IPS-18a (cell line): ENCODE measurements at regions not wholly inside any gene's neighbourhood (a gene's known extent, or its start where the extent isn't known, plus 50 kb on each side); places are given as distances from the start of the nearest gene placed in this dataset.
"Not testable (repeated sequence)": the region's sequence is repeated elsewhere in the genome, so short reads cannot be mapped to it uniquely, and the experiment has no call there.

Experiments
- H3K27ac ChIP-seq: one replicate; pipeline ENCODE4 v1.5.1; 2013; ENCODE audit warnings: low read length
- H3K27me3 ChIP-seq: one replicate; pipeline ENCODE4 v1.6.1; 2013; ENCODE audit warnings: mild to moderate bottlenecking, low read length; ENCODE audit not compliant: control insufficient read depth, insufficient read depth
- H3K36me3 ChIP-seq: one replicate; pipeline ENCODE4 v1.6.1; 2013; ENCODE audit warnings: low read depth, low read length; ENCODE audit not compliant: control insufficient read depth
- H3K4me1 ChIP-seq: one replicate; pipeline ENCODE4 v1.6.1; 2013; ENCODE audit warnings: low read depth, low read length; ENCODE audit not compliant: control insufficient read depth
- H3K4me3 ChIP-seq: one replicate; pipeline ENCODE4 v1.5.1; 2013; ENCODE audit warnings: low read length
- H3K9ac ChIP-seq: one replicate; pipeline ENCODE4 v1.6.1; 2013; ENCODE audit warnings: mild to moderate bottlenecking, low read length, moderate library complexity
- H3K9me3 ChIP-seq: one replicate; pipeline ENCODE4 v1.6.1; 2013; ENCODE audit warnings: low read depth, low read length; ENCODE audit not compliant: control insufficient read depth

DNA sequence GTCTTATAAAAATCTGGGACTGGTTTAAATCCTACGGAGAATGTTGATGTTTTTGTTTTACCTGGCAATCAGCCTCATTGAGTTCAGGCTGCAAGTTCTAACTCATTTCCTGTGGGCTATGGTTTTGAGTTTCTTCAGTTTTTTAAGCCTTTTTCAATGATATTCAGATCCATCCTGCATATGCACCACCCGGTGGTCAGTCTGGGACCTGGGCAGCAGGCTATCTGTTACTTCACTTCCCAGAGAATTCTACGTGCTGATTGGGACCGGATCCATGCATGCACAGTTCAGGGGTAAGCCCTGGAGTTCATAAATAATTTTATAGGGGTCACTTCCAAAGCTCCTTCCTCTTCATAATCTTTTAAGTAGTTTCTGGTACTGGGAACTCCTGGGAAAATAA is 339.2 kb upstream of the HNRNPA3 start:
- H3K27me3 ChIP-seq = no peaks in the 10 kb centered on the region
- H3K9ac ChIP-seq = no peak overlapping the region
- no peak overlapping the region for H3K27ac ChIP-seq
- no peak overlapping the region for H3K4me3 ChIP-seq
- H3K36me3 ChIP-seq = no peaks in the 10 kb centered on the region
- no peaks in the 10 kb centered on the region for H3K4me1 ChIP-seq
- H3K9me3 ChIP-seq = peaks cover 11% of the 10 kb centered on the region

DNA sequence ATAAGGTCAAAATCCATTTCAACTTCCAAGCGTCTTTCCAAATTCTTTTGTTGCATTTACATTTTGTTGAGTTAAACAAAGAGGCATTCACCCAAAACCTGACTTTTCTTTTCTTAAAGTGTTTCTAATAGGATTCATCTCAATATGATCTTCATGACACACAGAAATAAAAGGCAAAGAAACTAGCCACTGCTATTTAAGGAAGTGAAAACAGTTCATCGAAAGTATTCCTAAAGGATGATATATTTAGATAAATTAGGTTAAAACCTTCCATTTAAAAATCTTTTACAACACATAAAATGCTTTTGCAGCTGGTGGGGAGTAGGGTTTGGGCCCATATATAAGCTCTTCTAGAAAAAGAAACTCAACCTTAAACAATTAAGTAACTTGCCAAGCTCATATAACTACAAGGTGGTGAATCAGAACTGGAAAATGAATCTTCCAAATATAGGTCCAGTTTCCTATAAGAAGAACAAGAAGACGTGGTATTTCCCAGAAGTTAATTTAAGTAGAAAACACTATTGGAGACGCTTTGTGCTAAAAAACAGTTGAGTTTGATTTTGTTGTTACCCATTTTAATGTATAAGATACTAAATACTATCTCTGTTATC is 336.0 kb upstream of the HNRNPA3 start:
- Histone ChIP-seq H3K9me3 (peaks cover under 1% of the 10 kb centered on the region), H3K9ac (no peak overlapping the region), H3K36me3 (no peaks in the 10 kb centered on the region), H3K27me3 (no peaks in the 10 kb centered on the region), H3K4me3 (no peak overlapping the region), H3K27ac (no peak overlapping the region), H3K4me1 (no peaks in the 10 kb centered on the region)

DNA sequence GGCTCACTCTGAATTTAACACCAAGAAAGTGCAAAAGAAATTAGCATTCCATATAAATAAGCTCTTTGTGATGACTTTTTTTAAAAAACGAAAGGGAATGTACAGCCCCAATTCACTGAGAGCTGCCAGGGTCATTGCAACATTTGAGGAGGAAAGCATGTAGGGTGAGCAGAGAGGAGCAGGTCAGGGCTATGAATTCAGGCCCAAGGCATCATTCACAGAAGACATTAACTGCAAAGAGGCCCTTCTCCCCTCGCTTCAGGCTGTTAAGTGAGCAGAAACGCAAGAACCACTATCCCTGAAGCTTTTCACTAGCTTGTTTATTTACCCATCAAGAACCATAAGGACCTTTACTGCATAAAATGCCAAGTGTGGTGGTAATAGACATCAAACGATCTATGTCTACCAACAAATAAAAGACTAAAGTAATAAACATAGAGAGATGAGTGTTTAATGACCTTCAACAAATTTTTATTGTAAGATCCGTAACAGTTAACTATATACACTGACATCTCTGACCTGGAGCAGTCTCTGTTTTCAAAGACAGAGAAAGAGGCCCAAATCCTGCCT is 333.1 kb upstream of the HNRNPA3 start:
- H3K4me3 ChIP-seq = no peak overlapping the region
- no peaks in the 10 kb centered on the region for H3K4me1 ChIP-seq
- no peaks in the 10 kb centered on the region for H3K27me3 ChIP-seq
- no peak overlapping the region for H3K27ac ChIP-seq
- H3K9me3 ChIP-seq = no peaks in the 10 kb centered on the region
- no peaks in the 10 kb centered on the region for H3K36me3 ChIP-seq
- H3K9ac ChIP-seq = no peak overlapping the region

DNA sequence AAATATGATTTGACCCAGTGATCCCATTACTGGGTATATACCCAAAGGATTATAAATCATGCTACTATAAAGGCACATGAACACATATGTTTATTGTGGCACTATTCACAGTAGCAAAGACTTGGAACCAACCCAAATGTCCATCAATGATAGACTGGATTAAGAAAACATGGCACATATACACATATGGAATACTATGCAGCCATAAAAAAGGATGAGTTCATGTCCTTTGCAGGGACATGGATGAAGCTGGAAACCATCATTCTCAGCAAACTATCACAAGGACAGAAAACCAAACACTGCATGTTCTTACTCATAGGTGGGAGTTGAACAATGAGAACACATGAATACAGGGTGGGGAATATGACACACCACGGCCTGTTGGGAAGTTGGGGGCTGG is 330.5 kb upstream of the HNRNPA3 start:
- not testable (repeated sequence) for H3K9me3 ChIP-seq, H3K4me1 ChIP-seq, H3K36me3 ChIP-seq, H3K4me3 ChIP-seq, H3K27me3 ChIP-seq, H3K9ac ChIP-seq, H3K27ac ChIP-seq

DNA sequence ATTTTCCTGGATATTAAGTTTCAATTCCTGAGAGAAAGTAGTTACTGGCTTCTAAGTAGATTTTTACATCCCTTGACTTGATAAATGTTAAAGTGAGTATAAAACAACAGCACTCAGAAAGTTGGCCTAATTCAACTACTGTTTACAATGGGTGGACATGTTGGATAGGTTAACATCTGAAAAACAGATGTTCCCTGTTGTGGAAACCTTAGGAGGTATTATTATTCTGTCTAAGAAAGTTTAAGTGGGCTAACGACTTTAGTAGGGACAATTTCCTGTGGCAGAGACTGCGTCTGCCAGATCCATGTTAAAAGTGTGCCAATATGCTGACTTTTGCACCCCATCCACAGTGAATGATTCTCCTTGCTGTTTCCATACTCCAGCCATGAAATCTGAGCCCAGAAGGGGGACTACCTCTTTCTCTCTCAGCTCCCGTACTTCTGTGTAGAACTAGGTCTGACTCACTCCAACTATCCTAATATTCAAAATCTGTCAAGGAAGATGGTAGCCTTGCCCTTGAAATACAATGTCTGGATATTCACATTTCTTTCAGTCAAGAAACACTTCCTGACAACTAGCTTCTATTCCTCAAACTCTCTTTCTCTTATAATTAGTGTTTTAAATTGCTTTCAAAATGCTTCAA is 327.5 kb upstream of the HNRNPA3 start:
- H3K4me1 ChIP-seq = no peaks in the 10 kb centered on the region
- H3K27me3 ChIP-seq = no peaks in the 10 kb centered on the region
- H3K9ac ChIP-seq = no peak overlapping the region
- H3K4me3 ChIP-seq = no peak overlapping the region
- no peaks in the 10 kb centered on the region for H3K36me3 ChIP-seq
- H3K27ac ChIP-seq = no peak overlapping the region
- no peaks in the 10 kb centered on the region for H3K9me3 ChIP-seq

DNA sequence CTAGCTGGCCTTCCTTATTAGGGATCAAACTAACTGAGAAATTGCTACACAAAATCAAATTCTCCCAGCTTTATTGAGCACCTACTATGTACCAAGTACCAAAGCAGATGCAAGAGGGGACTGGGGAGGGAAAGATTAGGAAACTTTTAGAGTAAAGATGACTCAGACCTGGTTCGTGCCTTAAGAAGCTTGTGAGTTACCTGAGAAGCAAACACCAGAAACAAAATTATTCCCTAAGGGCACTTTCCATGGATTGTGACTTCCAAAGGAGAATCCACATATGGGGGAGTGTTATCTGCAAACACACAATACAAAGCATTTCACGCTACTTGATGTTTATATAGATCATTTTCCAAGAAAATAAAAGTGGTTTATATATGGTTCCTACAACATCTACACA is 326.9 kb upstream of the HNRNPA3 start:
- H3K4me3 ChIP-seq = no peak overlapping the region
- no peaks in the 10 kb centered on the region for H3K4me1 ChIP-seq
- H3K9me3 ChIP-seq = no peaks in the 10 kb centered on the region

DNA sequence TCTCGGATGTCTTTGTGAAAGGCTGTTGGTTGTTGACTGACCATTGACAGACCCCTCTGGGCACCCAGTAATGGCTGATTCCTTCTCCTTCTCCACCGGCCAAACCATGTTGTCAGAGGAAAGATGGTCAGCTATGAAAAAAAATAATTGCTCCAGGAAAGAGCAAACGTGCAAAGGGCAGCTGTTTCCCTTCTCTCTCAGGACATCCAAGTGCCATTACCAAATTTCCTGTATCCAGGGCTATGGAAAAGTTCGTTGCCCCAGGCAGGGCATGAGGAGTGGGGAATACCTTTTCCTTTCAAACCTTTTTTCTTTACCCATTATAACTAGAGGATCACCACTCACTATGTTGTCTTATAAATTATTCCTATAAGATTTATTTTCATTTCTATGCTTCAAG is 321.5 kb upstream of the HNRNPA3 start:
- no peaks in the 10 kb centered on the region for H3K27me3 ChIP-seq
- H3K36me3 ChIP-seq = no peaks in the 10 kb centered on the region
- H3K9ac ChIP-seq = no peak overlapping the region
- no peak overlapping the region for H3K27ac ChIP-seq
- H3K9me3 ChIP-seq = no peaks in the 10 kb centered on the region
- no peak overlapping the region for H3K4me3 ChIP-seq
- H3K4me1 ChIP-seq = no peaks in the 10 kb centered on the region

More for the DNA sequence above, 326.9 kb upstream of the HNRNPA3 start:
- Histone ChIP-seq H3K27ac (no peak overlapping the region), H3K27me3 (no peaks in the 10 kb centered on the region), H3K9ac (no peak overlapping the region), H3K36me3 (no peaks in the 10 kb centered on the region)

DNA sequence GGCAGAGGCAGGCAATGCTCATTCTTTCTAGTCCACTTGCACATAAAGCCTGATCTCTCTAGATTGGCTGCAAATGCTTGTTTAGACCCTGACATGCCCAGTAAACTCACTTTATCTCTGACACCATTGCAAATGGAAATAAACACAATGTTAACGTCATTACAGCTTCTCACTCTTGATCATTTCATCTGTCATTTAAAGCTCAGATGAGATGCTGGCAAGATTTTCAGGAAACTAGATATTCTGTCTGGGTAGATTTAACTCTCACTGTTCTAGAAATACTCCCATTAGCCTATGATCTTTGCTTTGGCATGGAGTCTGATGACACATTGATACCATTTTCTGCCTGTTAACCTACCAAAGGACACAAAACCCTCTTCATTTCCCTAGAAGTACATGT is 320.7 kb upstream of the HNRNPA3 start:
- no peaks in the 10 kb centered on the region for H3K27me3 ChIP-seq
- no peaks in the 10 kb centered on the region for H3K9me3 ChIP-seq
- H3K4me3 ChIP-seq = no peak overlapping the region
- no peak overlapping the region for H3K27ac ChIP-seq
- H3K36me3 ChIP-seq = no peaks in the 10 kb centered on the region
- no peak overlapping the region for H3K9ac ChIP-seq
- H3K4me1 ChIP-seq = no peaks in the 10 kb centered on the region

DNA sequence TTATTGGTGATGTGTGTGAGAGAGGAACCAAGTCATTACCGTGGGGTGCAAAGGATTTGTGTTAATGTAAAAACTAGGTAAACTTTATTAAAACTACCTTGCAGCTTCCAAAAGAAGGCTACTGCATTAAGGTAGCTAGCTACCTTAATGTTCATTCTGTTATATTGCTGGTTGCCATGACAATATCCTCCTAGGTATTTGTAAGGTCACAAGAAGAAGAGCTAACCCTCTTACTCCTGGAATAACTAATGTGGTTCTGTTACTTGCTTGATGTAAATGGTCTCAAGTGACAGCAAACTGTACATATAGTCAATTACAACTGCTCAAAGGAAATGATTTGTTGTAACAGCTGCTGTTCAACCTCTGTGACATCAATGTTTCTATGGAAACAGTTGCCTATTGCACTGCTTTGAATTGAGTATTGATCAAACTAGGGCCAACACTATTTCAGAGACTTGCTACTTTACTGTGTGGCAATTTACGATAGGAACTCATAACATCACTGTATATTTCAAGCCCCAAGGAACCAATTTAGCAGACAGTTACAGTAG is 319.8 kb upstream of the HNRNPA3 start:
- no peaks in the 10 kb centered on the region for H3K4me1 ChIP-seq
- no peak overlapping the region for H3K27ac ChIP-seq
- H3K9ac ChIP-seq = no peak overlapping the region
- H3K4me3 ChIP-seq = no peak overlapping the region
- H3K27me3 ChIP-seq = no peaks in the 10 kb centered on the region
- no peaks in the 10 kb centered on the region for H3K9me3 ChIP-seq
- no peaks in the 10 kb centered on the region for H3K36me3 ChIP-seq

DNA sequence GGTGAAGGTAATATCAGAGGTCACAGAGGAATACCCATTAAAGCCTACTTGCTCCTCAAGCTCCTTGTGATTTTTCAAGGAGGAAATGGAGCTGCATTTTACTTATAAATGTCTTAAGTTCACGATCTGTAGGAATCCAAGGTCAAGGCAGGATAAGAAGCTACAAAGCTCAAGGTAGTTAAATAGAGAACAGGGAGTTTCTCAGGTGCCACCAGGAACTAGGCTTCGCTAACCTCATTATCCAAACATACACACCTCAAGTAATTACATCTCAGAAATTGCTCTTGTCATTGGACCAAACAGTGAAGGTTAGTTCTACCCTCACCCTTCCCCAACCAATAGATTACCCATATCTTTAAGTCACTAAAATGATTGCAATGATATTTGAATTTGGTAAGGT is 317.4 kb upstream of the HNRNPA3 start:
- no peaks in the 10 kb centered on the region for H3K36me3 ChIP-seq
- H3K4me3 ChIP-seq = no peak overlapping the region
- H3K27ac ChIP-seq = no peak overlapping the region
- no peaks in the 10 kb centered on the region for H3K9me3 ChIP-seq
- no peaks in the 10 kb centered on the region for H3K27me3 ChIP-seq
- no peak overlapping the region for H3K9ac ChIP-seq
- H3K4me1 ChIP-seq = no peaks in the 10 kb centered on the region

DNA sequence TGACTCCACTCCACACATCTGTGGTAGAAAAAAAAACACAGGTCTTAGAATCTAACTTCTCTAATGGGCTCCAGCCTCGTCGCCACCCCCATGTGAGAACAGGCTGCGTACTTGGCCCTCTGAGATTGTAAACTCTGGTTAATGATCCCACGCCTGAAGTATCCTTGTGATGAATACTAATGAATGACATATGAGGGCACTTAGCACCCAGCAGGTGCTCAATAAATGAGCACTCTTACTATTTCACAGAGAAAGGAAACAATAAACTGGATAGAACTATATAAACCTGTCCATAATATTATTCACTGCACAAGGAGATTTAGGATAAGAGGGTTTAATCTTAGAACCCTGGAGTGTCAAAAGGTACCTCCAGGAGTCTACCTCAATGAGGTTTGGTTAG is 310.1 kb upstream of the HNRNPA3 start:
- no peaks in the 10 kb centered on the region for H3K9me3 ChIP-seq
- no peak overlapping the region for H3K4me3 ChIP-seq
- H3K27ac ChIP-seq = no peak overlapping the region
- H3K36me3 ChIP-seq = no peaks in the 10 kb centered on the region
- H3K4me1 ChIP-seq = no peaks in the 10 kb centered on the region
- no peak overlapping the region for H3K9ac ChIP-seq
- H3K27me3 ChIP-seq = no peaks in the 10 kb centered on the region

DNA sequence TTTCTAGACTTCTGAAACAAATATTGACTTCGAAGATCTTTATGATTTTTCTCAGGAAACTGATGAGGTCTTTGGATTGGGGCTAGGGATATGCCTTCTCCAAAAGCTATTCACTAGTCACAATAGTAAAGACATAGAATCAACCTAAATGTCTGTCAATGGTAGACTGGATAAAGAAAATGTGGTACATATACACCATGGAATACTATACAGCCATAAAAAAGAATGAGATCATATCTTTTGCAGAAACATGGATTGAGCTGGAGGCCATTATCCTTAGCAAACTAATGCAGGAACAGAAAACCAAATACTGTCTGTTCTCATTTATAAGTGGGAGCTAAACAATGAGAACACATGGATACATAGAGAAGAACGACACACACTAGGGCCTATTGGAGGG is 308.5 kb upstream of the HNRNPA3 start:
- not testable (repeated sequence) for H3K27me3 ChIP-seq, H3K9ac ChIP-seq, H3K4me3 ChIP-seq, H3K36me3 ChIP-seq, H3K9me3 ChIP-seq, H3K4me1 ChIP-seq, H3K27ac ChIP-seq
